ENCODE measurements at regions not wholly inside any gene's neighbourhood (a gene's known extent, or its start where the extent isn't known, plus 50 kb on each side); places are given as distances from the start of the nearest gene placed in this dataset.

- no peak for TF ChIP-seq EP300 (IDR thresholded peaks at IDR 0.05)
- TF ChIP-seq, protein P1, sequence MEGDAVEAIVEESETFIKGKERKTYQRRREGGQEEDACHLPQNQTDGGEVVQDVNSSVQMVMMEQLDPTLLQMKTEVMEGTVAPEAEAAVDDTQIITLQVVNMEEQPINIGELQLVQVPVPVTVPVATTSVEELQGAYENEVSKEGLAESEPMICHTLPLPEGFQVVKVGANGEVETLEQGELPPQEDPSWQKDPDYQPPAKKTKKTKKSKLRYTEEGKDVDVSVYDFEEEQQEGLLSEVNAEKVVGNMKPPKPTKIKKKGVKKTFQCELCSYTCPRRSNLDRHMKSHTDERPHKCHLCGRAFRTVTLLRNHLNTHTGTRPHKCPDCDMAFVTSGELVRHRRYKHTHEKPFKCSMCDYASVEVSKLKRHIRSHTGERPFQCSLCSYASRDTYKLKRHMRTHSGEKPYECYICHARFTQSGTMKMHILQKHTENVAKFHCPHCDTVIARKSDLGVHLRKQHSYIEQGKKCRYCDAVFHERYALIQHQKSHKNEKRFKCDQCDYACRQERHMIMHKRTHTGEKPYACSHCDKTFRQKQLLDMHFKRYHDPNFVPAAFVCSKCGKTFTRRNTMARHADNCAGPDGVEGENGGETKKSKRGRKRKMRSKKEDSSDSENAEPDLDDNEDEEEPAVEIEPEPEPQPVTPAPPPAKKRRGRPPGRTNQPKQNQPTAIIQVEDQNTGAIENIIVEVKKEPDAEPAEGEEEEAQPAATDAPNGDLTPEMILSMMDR (IDR thresholded peaks at IDR 0.05), result no peak
- TF ChIP-seq POLR2A (IDR thresholded peaks at IDR 0.05), result no peak
- no peak for TF ChIP-seq POLR2AphosphoS5 (IDR thresholded peaks at IDR 0.05)
These were observed 90.2 kb downstream of the FBXO4 start for GRCh38 chr5:42015254-42015653.
